Mononuclear cell (primary cell): ENCODE measurements at regions not wholly inside any gene's neighbourhood (a gene's known extent, or its start where the extent isn't known, plus 50 kb on each side); places are given as distances from the start of the nearest gene placed in this dataset.

Source experiments
- H3K27me3 ChIP-seq: 2 replicates; pipeline ENCODE4 v1.6.0; 2011; ENCODE audit warnings: low read length, control low read depth; ENCODE audit not compliant: insufficient read depth
- H3K4me1 ChIP-seq: 2 replicates; pipeline ENCODE4 v1.5.1; 2011; ENCODE audit warnings: mild to moderate bottlenecking, low read length, control low read depth; ENCODE audit not compliant: insufficient read depth
- H3K4me3 ChIP-seq: 2 replicates; pipeline ENCODE4 v1.5.1; 2011; ENCODE audit warnings: mild to moderate bottlenecking, low read length, moderate library complexity
- H3K9me3 ChIP-seq: 2 replicates; pipeline ENCODE4 v1.5.1; 2011; ENCODE audit warnings: low read depth, mild to moderate bottlenecking, control low read depth, low read length

GRCh38 chr3:40976241-40976640 lies 223.1 kb upstream of the CTNNB1 start:
- Histone ChIP-seq H3K4me3 (no peak overlapping the region), H3K9me3 (no peaks in the 10 kb centered on the region), H3K27me3 (no peaks in the 10 kb centered on the region), H3K4me1 (peaks cover 18% of the 10 kb centered on the region)

- Histone ChIP-seq H3K4me1 (peaks cover 3% of the 10 kb centered on the region), H3K27me3 (no peaks in the 10 kb centered on the region), H3K9me3 (no peaks in the 10 kb centered on the region), H3K4me3 (no peak overlapping the region)
Measured at GRCh38 chr3:40978442-40978841, 220.9 kb upstream of the CTNNB1 start.

GRCh38 chr3:40979962-40980361 lies 219.3 kb upstream of the CTNNB1 start:
- no peaks in the 10 kb centered on the region for H3K9me3 ChIP-seq
- peaks cover 3% of the 10 kb centered on the region for H3K4me1 ChIP-seq
- H3K4me3 ChIP-seq, result no peak overlapping the region
- no peaks in the 10 kb centered on the region for H3K27me3 ChIP-seq

DNA sequence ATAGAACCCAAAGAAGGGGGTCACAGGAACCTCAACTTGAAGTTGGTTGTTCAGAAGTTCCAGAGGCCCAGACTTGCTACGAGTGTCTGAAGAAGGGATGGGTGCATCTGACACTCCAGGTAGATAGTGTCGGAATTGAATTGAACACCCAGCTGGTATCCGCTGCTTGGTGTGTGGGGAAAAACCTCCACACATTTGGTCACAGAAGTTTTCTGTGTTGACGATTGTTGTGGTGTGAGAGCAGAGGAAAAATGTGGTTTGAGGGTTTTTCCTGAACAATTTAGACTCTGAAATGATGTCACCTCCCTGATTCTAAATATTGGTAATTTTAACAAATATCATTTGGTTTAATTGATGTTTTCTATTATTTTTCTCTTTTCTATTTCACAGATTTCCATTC lies 218.8 kb upstream of the CTNNB1 start:
- Histone ChIP-seq H3K9me3 (no peaks in the 10 kb centered on the region), H3K4me1 (peaks cover 3% of the 10 kb centered on the region), H3K4me3 (no peak overlapping the region), H3K27me3 (no peaks in the 10 kb centered on the region)

- no peaks in the 10 kb centered on the region for H3K27me3 ChIP-seq
- H3K4me1 ChIP-seq, result peaks cover 3% of the 10 kb centered on the region
- no peak overlapping the region for H3K4me3 ChIP-seq
- H3K9me3 ChIP-seq, result no peaks in the 10 kb centered on the region
Measured at GRCh38 chr3:40985195-40985594, 214.1 kb upstream of the CTNNB1 start.

GRCh38 chr3:40988468-40988867 lies 210.8 kb upstream of the CTNNB1 start:
- Histone ChIP-seq H3K4me1 (no peaks in the 10 kb centered on the region), H3K27me3 (no peaks in the 10 kb centered on the region), H3K9me3 (no peaks in the 10 kb centered on the region), H3K4me3 (no peak overlapping the region)

DNA sequence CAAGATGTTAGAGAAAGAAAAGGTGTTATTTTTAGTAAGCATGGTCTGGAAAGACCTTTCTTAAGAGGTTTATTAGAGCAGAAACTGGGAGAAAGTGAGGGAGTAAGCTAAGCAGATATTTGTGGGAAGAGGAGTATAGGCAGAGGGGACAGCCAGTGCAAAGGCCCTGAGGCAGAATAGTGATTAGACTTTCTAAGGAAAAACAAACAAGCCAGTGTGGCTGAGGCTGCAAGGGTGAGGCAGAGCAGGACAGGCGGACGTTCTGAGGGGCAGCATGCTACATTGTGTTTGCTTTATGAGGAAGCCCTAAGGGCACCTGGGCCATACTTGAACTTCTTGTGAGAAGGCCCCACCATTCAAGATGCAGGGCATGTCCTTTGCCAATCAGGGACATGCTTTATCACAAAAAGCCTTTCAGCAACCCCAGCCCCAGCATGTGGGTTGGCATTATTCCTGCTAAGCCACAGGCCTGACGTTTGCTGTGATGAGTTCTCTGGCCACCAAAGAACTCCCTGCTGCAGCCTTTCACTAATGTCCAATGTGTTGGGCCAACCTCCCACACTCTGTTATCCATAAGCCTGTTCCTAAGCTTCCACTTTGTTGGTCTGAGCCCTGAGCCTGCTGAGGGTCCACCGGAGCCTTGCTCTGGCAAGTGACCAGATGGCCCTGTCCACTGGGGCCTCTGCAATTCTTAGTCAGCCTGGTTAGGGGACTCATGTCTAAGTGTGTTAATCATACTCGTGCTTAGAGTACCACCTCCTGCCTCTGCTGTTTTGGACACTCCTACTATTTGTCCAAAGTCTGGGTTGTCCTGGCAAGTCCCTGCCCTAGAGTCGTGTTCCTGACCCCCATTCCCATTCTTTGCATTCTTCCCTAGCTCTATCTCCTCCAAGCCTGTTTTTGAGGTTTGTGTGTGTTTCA lies 209.9 kb upstream of the CTNNB1 start:
- Histone ChIP-seq H3K4me1 (no peaks in the 10 kb centered on the region), H3K27me3 (no peaks in the 10 kb centered on the region), H3K9me3 (no peaks in the 10 kb centered on the region), H3K4me3 (no peak overlapping the region)

DNA sequence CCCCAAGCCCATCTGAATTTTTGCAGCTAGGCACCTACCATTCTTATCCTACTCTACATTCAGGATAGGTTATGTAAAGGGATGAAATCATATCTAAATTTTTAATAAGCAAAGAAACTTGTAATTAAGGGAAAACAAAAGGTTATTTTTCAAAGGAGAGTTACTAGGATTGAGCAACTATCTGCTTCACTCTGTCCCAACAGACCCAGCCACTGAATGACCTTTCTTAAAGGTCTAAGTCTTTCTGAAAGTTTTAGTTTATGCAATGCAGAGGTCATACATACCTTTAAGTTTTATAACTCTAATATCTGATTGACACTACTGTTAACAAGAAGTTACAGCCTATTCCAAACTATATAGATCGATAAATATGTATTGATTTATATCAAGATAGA lies 209.2 kb upstream of the CTNNB1 start:
- H3K4me3 ChIP-seq, result no peak overlapping the region
- H3K9me3 ChIP-seq, result no peaks in the 10 kb centered on the region
- H3K27me3 ChIP-seq, result no peaks in the 10 kb centered on the region
- H3K4me1 ChIP-seq, result no peaks in the 10 kb centered on the region

DNA sequence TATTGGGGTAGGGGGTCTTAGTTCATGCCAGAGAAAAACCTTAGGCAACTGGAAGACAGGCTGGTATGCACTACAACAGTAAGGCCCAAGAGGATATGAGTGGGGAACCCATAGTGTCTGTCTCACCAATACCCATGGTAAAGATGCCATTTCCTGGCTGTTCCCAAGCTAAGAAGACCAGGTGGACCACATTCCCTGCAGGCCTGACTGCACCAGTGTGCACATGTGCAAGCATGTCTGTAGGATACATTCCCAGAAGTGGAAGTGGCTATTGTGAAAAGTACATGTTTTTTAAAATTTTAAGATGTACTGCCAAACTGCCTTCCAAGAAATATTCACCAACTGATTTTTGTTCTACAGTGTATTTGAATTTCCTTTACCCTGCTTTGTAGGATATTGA lies 207.3 kb upstream of the CTNNB1 start:
- no peaks in the 10 kb centered on the region for H3K9me3 ChIP-seq

DNA sequence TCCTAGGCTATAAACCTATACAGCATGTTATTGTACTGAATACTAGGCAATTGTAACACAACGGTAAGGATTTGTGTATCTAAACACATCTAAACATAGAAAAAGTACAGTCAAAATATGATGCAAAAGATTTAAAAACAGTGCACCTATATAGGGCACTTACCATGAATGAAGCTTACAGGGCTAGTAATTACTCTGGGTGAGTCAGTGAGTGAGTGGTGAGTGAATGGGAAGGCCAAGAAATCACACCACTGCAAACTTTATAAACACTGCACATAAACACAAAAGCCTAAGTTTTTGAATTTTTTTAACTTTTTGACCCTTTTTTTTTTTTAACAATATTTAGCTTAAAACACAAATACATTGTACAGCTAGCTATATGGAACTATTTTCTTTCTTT lies 204.7 kb upstream of the CTNNB1 start:
- no peaks in the 10 kb centered on the region for H3K4me1 ChIP-seq
- H3K4me3 ChIP-seq, result no peak overlapping the region
- no peaks in the 10 kb centered on the region for H3K27me3 ChIP-seq
- no peaks in the 10 kb centered on the region for H3K9me3 ChIP-seq

More for the DNA sequence above, 207.3 kb upstream of the CTNNB1 start:
- Histone ChIP-seq H3K4me1 (no peaks in the 10 kb centered on the region), H3K4me3 (no peak overlapping the region), H3K27me3 (no peaks in the 10 kb centered on the region)

GRCh38 chr3:40995271-40995670 lies 204.0 kb upstream of the CTNNB1 start:
- H3K27me3 ChIP-seq, result no peaks in the 10 kb centered on the region
- no peaks in the 10 kb centered on the region for H3K9me3 ChIP-seq
- no peaks in the 10 kb centered on the region for H3K4me1 ChIP-seq
- H3K4me3 ChIP-seq, result no peak overlapping the region

GRCh38 chr3:40996382-40996781 lies 202.9 kb upstream of the CTNNB1 start:
- Histone ChIP-seq H3K27me3 (no peaks in the 10 kb centered on the region), H3K4me3 (no peak overlapping the region), H3K4me1 (no peaks in the 10 kb centered on the region), H3K9me3 (no peaks in the 10 kb centered on the region)

GRCh38 chr3:40996827-40997710 lies 202.2 kb upstream of the CTNNB1 start:
- Histone ChIP-seq H3K4me1 (no peaks in the 10 kb centered on the region), H3K4me3 (no peak overlapping the region), H3K9me3 (no peaks in the 10 kb centered on the region), H3K27me3 (no peaks in the 10 kb centered on the region)

DNA sequence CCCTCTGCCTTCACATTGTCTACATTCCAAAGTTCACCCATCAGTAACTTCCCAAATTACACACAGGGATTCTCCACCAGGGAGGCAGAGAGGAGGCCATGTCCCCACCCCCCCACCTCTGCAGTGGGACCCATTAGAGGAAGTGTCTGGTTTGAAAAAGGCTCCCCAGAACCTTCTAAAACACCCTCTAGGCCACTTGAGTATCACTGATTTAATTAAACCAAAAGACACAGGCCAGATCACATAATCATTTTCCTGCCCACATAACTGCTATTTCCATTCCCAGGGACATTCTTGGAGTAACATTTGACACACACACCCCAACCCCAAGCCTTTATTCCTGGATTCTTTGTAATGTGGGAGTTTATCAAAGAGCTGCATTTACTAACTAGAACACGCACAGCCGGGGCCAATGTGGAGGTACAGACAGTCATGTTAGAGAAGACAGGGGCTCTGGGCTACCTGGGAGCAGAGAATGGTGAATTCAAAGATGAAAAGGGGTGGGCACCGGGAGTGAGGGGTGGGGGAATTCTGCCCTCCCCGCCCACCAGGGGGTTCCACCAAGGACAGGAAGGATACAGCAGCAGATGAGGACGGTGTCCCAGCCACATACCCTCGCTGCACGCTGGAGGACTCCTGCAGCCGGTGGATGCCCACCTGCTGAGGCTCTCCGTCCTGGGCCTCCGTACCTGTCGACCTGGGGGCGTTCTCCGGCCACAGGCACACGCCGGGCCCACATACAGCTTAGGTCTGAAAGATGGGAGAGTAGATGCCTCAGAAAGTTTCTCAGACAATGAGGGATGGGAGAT lies 201.4 kb upstream of the CTNNB1 start:
- Histone ChIP-seq H3K27me3 (no peaks in the 10 kb centered on the region), H3K4me3 (no peak overlapping the region), H3K4me1 (no peaks in the 10 kb centered on the region), H3K9me3 (no peaks in the 10 kb centered on the region)

- Histone ChIP-seq H3K9me3 (no peaks in the 10 kb centered on the region), H3K4me3 (no peak overlapping the region), H3K27me3 (no peaks in the 10 kb centered on the region), H3K4me1 (no peaks in the 10 kb centered on the region)
Measured at GRCh38 chr3:40999682-41000081, 199.6 kb upstream of the CTNNB1 start.
